HEK293 (cell line): ENCODE measurements at regions not wholly inside any gene's neighbourhood (a gene's known extent, or its start where the extent isn't known, plus 50 kb on each side); places are given as distances from the start of the nearest gene placed in this dataset.
A peak's percentile ranks its signal among the peaks of the same experiment; 100 is the strongest.

ENCODE experiments used
- CTCF ChIA-PET: fragments of 350-600 bp; formaldehyde crosslinking; extraction: SDS; loops from one replicate; lab custom pipeline; 2021; ENCODE audit warnings: antibody characterized with exemption; lab: Yijun Ruan, JAX
- POLR2A ChIA-PET: fragments of 300-600 bp; formaldehyde crosslinking; extraction: SDS; loops from one replicate; lab custom pipeline; 2020; ENCODE audit warnings: antibody characterized with exemption, inconsistent platforms; lab: Yijun Ruan, JAX
- H3K27ac ChIP-seq: fragments of 200-500 bp; sonication (Bioruptor generic); 2 replicates; pipeline ENCODE4 v1.5.1; 2014; ENCODE audit warnings: low read depth, low read length, control low read depth, inconsistent platforms; ENCODE audit errors: extremely low read depth
- H3K36me3 ChIP-seq, 2 experiments: fragments of 200-500 bp in 1 of 2; sonication (Bioruptor generic) in 1 of 2; 1 replicate in 1 of 2; 2 replicates in 1 of 2; pipeline ENCODE4 v1.5.1; 2014 to 2017; ENCODE audit warnings: inconsistent platforms in 2 of 2, low read length in 2 of 2; ENCODE audit not compliant: control insufficient read depth in 2 of 2, insufficient read depth in 1 of 2
- H3K4me1 ChIP-seq: fragments of 200-500 bp; sonication (Bioruptor generic); 2 replicates; pipeline ENCODE4 v1.5.1; 2014; ENCODE audit warnings: mild to moderate bottlenecking, low read length, inconsistent platforms; ENCODE audit not compliant: control insufficient read depth, insufficient read depth
- H3K4me3 ChIP-seq: 2 replicates; pipeline ENCODE4 v1.5.1; 2011; ENCODE audit warnings: low read depth, mild to moderate bottlenecking, control low read depth, low read length, moderate library complexity
- H3K9me3 ChIP-seq: fragments of 200-500 bp; sonication (Bioruptor generic); 2 replicates; pipeline ENCODE4 v1.5.1; 2014; ENCODE audit warnings: low read depth, low read length, inconsistent platforms; ENCODE audit not compliant: control insufficient read depth, insufficient read depth
- OSR2 ChIP-seq: fragments of 450-650 bp; formaldehyde crosslinking; IDR thresholded peaks from 2 replicates; pipeline ENCODE4 v1.5.1; 2016; ENCODE audit warnings: missing biosample characterization, missing genetic modification characterization
- ZBTB6 ChIP-seq: fragments of 450-650 bp; formaldehyde crosslinking; IDR thresholded peaks from 2 replicates; pipeline ENCODE4 v1.5.1; 2017; ENCODE audit warnings: missing biosample characterization, missing genetic modification characterization
- ZBTB8A ChIP-seq: fragments of 450-650 bp; formaldehyde crosslinking; IDR thresholded peaks from 2 replicates; pipeline ENCODE4 v1.5.1; 2016; ENCODE audit warnings: missing biosample characterization, missing genetic modification characterization
- ZNF16 ChIP-seq: fragments of 450-650 bp; formaldehyde crosslinking; IDR thresholded peaks from 2 replicates; pipeline ENCODE4 v1.5.1; 2016; ENCODE audit warnings: low read depth, missing biosample characterization, missing genetic modification characterization
- ZNF239 ChIP-seq: fragments of 450-650 bp; formaldehyde crosslinking; IDR thresholded peaks from 2 replicates; pipeline ENCODE4 v1.5.1; 2016; ENCODE audit warnings: missing biosample characterization, missing genetic modification characterization
- ZNF366 ChIP-seq: fragments of 450-650 bp; formaldehyde crosslinking; conservative IDR thresholded peaks from 2 replicates; pipeline ENCODE4 v1.5.1; 2016; ENCODE audit warnings: missing biosample characterization, missing genetic modification characterization
- ZNF423 ChIP-seq: fragments of 450-650 bp; formaldehyde crosslinking; IDR thresholded peaks from 2 replicates; pipeline ENCODE4 v1.5.1; 2016; ENCODE audit warnings: missing biosample characterization, missing genetic modification characterization
- ZNF473 ChIP-seq: fragments of 450-650 bp; formaldehyde crosslinking; IDR thresholded peaks from 2 replicates; pipeline ENCODE4 v1.5.1; 2017; ENCODE audit warnings: missing biosample characterization, missing genetic modification characterization
- ZNF510 ChIP-seq: fragments of 450-650 bp; formaldehyde crosslinking; IDR thresholded peaks from 2 replicates; pipeline ENCODE4 v1.5.1; 2018; ENCODE audit warnings: mild to moderate bottlenecking, missing genetic modification characterization, missing biosample characterization; ENCODE audit not compliant: insufficient replicate concordance
- ZNF529 ChIP-seq: fragments of 450-650 bp; formaldehyde crosslinking; IDR thresholded peaks from 2 replicates; pipeline ENCODE4 v1.5.1; 2017; ENCODE audit warnings: missing genetic modification characterization, missing biosample characterization; ENCODE audit not compliant: insufficient replicate concordance
- ZNF544 ChIP-seq: fragments of 450-650 bp; formaldehyde crosslinking; IDR thresholded peaks from 2 replicates; pipeline ENCODE4 v1.5.0; 2017; ENCODE audit warnings: missing biosample characterization, missing genetic modification characterization
- ZNF558 ChIP-seq: fragments of 450-650 bp; formaldehyde crosslinking; IDR thresholded peaks from 2 replicates; pipeline ENCODE4 v1.5.1; 2016; ENCODE audit warnings: missing biosample characterization, missing genetic modification characterization
- ZNF645 ChIP-seq: fragments of 450-650 bp; formaldehyde crosslinking; IDR thresholded peaks from 2 replicates; pipeline ENCODE4; 2016; ENCODE audit warnings: missing biosample characterization, missing genetic modification characterization
- ZNF701 ChIP-seq: fragments of 450-650 bp; formaldehyde crosslinking; IDR thresholded peaks from 2 replicates; pipeline ENCODE4 v1.5.1; 2016; ENCODE audit warnings: missing biosample characterization, missing genetic modification characterization
- ZNF843 ChIP-seq: fragments of 450-650 bp; formaldehyde crosslinking; IDR thresholded peaks from 2 replicates; pipeline ENCODE4 v1.5.1; 2016; ENCODE audit warnings: missing biosample characterization, missing genetic modification characterization
- ZSCAN18 ChIP-seq: fragments of 450-650 bp; formaldehyde crosslinking; IDR thresholded peaks from 2 replicates; pipeline ENCODE4 v1.5.1; 2016; ENCODE audit warnings: missing biosample characterization, missing genetic modification characterization
- ZXDB ChIP-seq: fragments of 450-650 bp; formaldehyde crosslinking; IDR thresholded peaks from 2 replicates; pipeline ENCODE4 v1.5.1; 2016; ENCODE audit warnings: missing biosample characterization, missing genetic modification characterization
- TF ChIP-seq, protein P1 (sequence below): fragments of 450-650 bp; formaldehyde crosslinking; IDR thresholded peaks from 2 replicates; pipeline ENCODE4 v1.5.1; 2016; ENCODE audit warnings: missing biosample characterization, missing genetic modification characterization

GRCh38 chr21:28810826-28811524 is 181.7 kb downstream of the LTN1 start:
- ChIA-PET POLR2A (no interaction called here), CTCF (no interaction called here)
- Histone ChIP-seq H3K36me3 (no peaks in the 10 kb centered on the region; a peak in 1 of 3 replicates), H3K27ac (no peak overlapping the region), H3K9me3 (no peaks in the 10 kb centered on the region), H3K4me3 (no peak overlapping the region), H3K4me1 (no peaks in the 10 kb centered on the region)
- TF ChIP-seq ZNF366 (tag by site-specific recombination) (peak; percentile 75), ZNF529 (tag by site-specific recombination) (no peak), ZNF473 (tag by site-specific recombination) (no peak), ZNF843 (tag by site-specific recombination) (no peak)

- no peaks in the 10 kb centered on the region for H3K9me3 ChIP-seq
- CTCF ChIA-PET, result no interaction called here
- TF ChIP-seq ZNF701 (tag by site-specific recombination) (no peak), ZNF510 (no peak), ZSCAN18 (tag by site-specific recombination) (no peak), ZBTB8A (tag by site-specific recombination) (no peak), ZNF529 (tag by site-specific recombination) (no peak), ZNF16 (no peak), ZXDB (tag by site-specific recombination) (no peak), OSR2 (tag by site-specific recombination) (no peak), ZNF558 (no peak), ZNF645 (no peak)
- H3K4me3 ChIP-seq, result no peak overlapping the region
- no peaks in the 10 kb centered on the region for H3K4me1 ChIP-seq
- POLR2A ChIA-PET, result no interaction called here
- no peaks in the 10 kb centered on the region for H3K36me3 ChIP-seq
- H3K27ac ChIP-seq, result no peak overlapping the region
These were observed 186.8 kb downstream of the LTN1 start for GRCh38 chr21:28805885-28806284.

DNA sequence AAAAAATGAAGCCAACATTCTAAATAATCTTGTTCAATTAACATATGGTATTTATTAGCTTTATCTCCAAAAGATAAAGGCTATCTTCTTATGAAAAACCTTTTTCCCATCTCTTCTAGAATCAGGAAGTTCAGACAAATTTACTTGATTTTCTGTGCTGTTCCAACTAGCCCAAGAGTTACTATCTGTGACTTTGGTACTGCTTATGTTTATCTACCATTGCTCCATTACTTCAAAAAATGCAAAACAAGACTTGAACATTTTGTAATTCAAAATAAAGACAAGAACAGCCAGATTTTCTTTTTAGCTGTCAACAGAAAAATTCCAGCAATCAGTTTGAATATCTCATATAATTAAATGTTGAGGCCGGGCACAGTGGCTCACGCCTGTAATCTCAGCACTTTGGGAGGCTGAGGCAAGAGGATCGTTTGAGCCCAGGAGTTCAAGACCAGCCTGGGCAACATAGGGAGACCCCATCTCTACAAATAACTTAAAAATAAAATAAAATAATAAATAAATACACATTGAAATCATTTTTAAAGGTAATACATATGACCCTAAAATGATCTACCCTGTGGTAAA is 188.5 kb downstream of the LTN1 start:
- Histone ChIP-seq H3K36me3 (no peaks in the 10 kb centered on the region), H3K27ac (no peak overlapping the region), H3K4me1 (no peaks in the 10 kb centered on the region), H3K4me3 (no peak overlapping the region), H3K9me3 (no peaks in the 10 kb centered on the region)
- CTCF ChIA-PET, result interaction anchor here (1.2 kb wide), 1 partner anchor 22 kb away, joined by 3 read pairs; no protein-coding TSS in a partner anchor
- TF ChIP-seq, protein P1, sequence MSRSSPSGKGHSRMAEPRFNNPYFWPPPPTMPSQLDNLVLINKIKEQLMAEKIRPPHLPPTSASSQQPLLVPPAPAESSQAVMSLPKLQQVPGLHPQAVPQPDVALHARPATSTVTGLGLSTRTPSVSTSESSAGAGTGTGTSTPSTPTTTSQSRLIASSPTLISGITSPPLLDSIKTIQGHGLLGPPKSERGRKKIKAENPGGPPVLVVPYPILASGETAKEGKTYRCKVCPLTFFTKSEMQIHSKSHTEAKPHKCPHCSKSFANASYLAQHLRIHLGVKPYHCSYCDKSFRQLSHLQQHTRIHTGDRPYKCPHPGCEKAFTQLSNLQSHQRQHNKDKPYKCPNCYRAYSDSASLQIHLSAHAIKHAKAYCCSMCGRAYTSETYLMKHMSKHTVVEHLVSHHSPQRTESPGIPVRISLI, result no peak
- TF ChIP-seq ZNF239, result no peak
- TF ChIP-seq ZNF544, result no peak
- no peak for TF ChIP-seq ZNF423
- TF ChIP-seq ZBTB6 (tag by site-specific recombination), result no peak
- POLR2A ChIA-PET, result no interaction called here
